HG02938 (cell line): ENCODE measurements at regions not wholly inside any gene's neighbourhood (a gene's known extent, or its start where the extent isn't known, plus 50 kb on each side); places are given as distances from the start of the nearest gene placed in this dataset.
"Not testable (repeated sequence)": the region's sequence is repeated elsewhere in the genome, so short reads cannot be mapped to it uniquely, and the experiment has no call there.

Source experiments
- ATAC-seq: cut with Tn5 transposase; IDR thresholded peaks from one replicate; pipeline ENCODE4 v1.9.1; 2021; ENCODE audit warnings: mild to moderate bottlenecking, moderate library complexity; ENCODE audit not compliant: unreplicated experiment

DNA sequence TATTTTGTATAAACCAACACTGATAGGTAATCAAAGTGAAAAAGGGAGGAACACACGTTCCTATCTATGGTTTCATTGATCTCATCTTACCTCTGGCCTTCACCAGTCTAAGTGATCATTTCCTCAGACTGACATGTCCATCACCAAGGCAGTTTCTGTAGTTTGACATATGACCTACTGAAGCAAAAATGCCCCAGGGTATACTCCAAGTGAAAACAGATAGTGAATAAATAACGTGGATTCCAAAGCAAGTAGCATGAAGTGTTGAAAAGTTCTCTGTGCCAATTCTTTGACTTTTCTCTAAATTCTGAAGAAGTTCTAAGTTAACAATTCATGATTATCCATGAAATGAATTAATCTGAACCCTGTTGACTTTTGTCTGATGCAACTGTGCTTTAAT, 334.2 kb upstream of the SGCG start:
- ATAC-seq = no peak

GRCh38 chr13:22848539-22849052, 332.2 kb upstream of the SGCG start:
- no peak for ATAC-seq

DNA sequence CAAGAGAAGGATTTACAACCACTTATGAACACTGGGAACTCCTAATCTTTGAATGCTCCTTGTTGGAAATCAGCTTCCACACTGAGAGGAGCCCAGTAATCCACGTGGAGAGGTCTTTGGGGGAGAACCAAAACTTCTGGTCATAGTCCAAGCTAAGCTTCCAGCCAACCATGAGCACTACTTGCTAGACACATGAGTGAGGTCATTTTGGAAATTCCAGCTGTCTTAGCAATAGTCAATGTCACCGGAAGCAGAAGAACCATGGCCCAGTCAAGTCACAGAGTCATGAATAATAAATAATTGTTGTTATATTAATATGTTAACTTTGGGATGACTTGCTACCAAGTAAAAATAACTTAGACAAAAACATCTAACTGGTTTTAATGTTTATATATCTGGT, 324.9 kb upstream of the SGCG start:
- ATAC-seq = no peak

GRCh38 chr13:22858980-22859379, 321.8 kb upstream of the SGCG start:
- not testable (repeated sequence) for ATAC-seq

GRCh38 chr13:22859411-22859810, 321.4 kb upstream of the SGCG start:
- not testable (repeated sequence) for ATAC-seq

- ATAC-seq = no peak
Observed at GRCh38 chr13:22861958-22862466, 318.8 kb upstream of the SGCG start.

DNA sequence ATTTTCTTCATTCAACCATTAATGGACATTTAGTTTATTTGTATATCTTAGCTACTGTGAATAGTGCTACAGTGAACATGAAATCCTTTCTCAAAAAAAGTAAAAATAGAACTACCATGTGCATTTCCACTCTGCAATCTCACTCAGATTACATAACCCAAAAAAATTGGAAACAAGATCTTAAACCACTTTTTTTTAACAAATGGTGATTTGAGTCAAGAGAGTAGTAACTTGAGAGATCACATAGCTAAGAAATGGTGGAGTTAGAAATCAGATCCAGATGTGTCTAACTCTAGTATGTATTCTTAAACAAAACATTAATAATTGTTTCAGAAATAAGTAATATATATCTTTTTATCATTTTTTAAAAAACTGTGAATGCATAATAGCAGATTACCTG, 318.3 kb upstream of the SGCG start:
- ATAC-seq = no peak

- no peak for ATAC-seq
Observed at GRCh38 chr13:22866221-22866620, 314.6 kb upstream of the SGCG start.

DNA sequence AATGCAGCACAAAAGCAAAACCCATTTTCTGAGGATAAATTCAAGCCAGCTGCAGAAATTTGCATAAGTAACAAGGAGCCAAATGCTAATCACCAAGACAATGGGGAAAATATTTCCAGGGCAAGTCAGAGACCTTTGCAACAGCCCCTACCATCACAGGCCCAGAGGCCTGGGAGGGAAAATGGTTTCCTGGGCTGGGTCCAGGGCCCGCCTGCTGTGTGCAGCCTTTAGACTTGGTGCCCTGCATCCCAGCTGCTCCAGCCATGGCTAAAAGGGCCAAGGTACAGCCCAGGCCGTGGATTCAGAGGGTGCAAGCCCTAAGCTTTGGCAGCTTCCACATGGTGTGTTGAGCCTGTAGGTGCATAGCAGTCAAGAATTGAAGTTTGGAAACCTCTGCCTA, 309.5 kb upstream of the SGCG start:
- no peak for ATAC-seq

GRCh38 chr13:22874839-22875238, 305.9 kb upstream of the SGCG start:
- ATAC-seq = no peak

DNA sequence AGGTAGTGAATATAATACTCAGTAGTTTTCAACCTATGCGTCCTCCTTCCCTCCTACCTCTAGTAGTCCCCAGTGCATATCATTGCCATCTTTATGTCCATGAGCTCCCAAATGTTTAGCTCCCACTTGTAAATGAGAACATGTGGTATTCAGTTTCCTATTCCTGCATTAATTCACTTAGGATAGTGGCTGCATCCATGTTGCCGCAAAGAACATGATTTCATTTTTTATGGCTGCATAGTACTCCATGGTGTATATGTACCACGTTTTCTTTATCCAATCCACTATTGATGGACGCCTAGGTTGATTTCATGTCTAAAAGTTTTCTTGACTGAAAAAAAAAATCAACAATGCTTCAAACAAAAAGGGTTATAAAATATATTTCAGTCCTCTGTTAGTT, 303.4 kb upstream of the SGCG start:
- no peak for ATAC-seq

GRCh38 chr13:22880741-22881720, 299.7 kb upstream of the SGCG start:
- ATAC-seq = no peak

- ATAC-seq = not testable (repeated sequence)
Observed at GRCh38 chr13:22881721-22882608, 298.8 kb upstream of the SGCG start.

GRCh38 chr13:22883262-22883840, 297.4 kb upstream of the SGCG start:
- ATAC-seq = no peak

- no peak for ATAC-seq
Observed at GRCh38 chr13:22883956-22884355, 296.8 kb upstream of the SGCG start.

- not testable (repeated sequence) for ATAC-seq
Observed at GRCh38 chr13:22886061-22886460, 294.7 kb upstream of the SGCG start.

DNA sequence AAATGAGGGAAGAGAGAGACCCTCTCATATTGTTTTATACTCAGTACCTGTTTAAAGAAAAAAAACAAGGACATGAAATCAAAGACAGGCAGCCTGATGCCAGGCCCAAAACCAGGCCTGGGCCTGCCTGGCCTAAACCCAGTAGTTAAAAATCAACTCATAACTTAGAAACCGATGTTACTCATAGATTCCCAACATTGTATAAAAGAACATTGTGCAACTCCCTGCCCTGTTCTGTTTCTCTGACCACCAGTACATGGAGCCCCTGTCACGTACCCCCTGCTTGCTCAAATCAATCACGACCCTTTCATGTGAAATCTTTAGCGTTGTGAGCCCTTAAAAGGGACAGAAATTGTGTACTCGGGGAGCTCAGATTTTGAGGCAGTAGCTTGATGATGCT, 291.4 kb upstream of the SGCG start:
- ATAC-seq = not testable (repeated sequence)

DNA sequence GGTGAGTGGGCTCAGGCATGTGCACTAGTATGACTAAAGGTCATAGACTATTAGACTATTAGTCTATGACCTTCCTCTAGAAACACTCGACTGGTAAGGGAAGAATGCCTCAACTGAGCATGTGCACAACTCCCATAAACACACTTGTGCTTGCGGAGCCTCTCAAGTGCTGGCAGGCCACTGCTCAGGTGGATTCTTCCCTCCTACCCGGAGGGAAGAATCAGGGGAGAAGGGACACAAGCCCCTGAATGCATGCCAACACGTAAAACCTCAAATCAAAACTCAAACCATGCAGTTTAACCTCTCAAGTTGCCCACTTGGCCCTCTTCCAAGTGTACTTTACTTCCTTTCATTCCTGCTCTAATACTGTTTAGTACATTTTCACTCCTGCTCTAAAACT, 287.6 kb upstream of the SGCG start:
- no peak for ATAC-seq

- no peak for ATAC-seq
Observed at GRCh38 chr13:22893777-22894176, 287.0 kb upstream of the SGCG start.

GRCh38 chr13:22897571-22898314, 283.0 kb upstream of the SGCG start:
- no peak for ATAC-seq
